ENCODE measurements at regions not wholly inside any gene's neighbourhood (a gene's known extent, or its start where the extent isn't known, plus 50 kb on each side); places are given as distances from the start of the nearest gene placed in this dataset.

- Mint-ChIP-seq H3K4me1 (ENCODE audit: insufficient read depth, unreplicated experiment) (peaks cover 6% of the 10 kb centered on the region), H3K27me3 (ENCODE audit: insufficient read depth, unreplicated experiment) (peaks cover 48% of the 10 kb centered on the region), H3K27ac (ENCODE audit: low read depth, unreplicated experiment) (no peak overlapping the region), H3K4me3 (ENCODE audit: unreplicated experiment) (no peak overlapping the region), H3K36me3 (ENCODE audit: insufficient read depth, unreplicated experiment) (peaks cover 5% of the 10 kb centered on the region), H3K9me3 (ENCODE audit: unreplicated experiment) (no peaks in the 10 kb centered on the region)
- intact Hi-C loops (cut with micrococcal nuclease), result no loop called here
- TF ChIP-seq CTCF (IDR thresholded peaks at IDR 0.05; ENCODE audit: unreplicated experiment), result no peak
- DNase-seq (ENCODE audit: unreplicated experiment), result peak; percentile 6
- ChIA-PET POLR2A (no interaction called here), CTCF (interaction anchor here (0.5 to 1.0 kb wide), 2 partner anchors 12 to 30 kb away, joined by 3 to 4 read pairs; no protein-coding TSS in a partner anchor)
- BruUV-seq (replicated peaks), result no TSS peak
Measured at GRCh38 chr22:26848244-26848920, 191.0 kb downstream of the MIAT start.

GRCh38 chr22:26849575-26849974, 192.2 kb downstream of the MIAT start:
- BruUV-seq (replicated peaks), result no TSS peak
- TF ChIP-seq CTCF (IDR thresholded peaks at IDR 0.05; ENCODE audit: unreplicated experiment), result no peak
- POLR2A ChIA-PET, result no interaction called here
- DNase-seq (ENCODE audit: unreplicated experiment), result no peak
- H3K27me3 Mint-ChIP-seq (ENCODE audit: insufficient read depth, unreplicated experiment), result peaks cover 50% of the 10 kb centered on the region
- CTCF ChIA-PET, result no interaction called here
- no peaks in the 10 kb centered on the region for H3K9me3 Mint-ChIP-seq (ENCODE audit: unreplicated experiment)
- H3K36me3 Mint-ChIP-seq (ENCODE audit: insufficient read depth, unreplicated experiment), result peaks cover 5% of the 10 kb centered on the region
- H3K4me1 Mint-ChIP-seq (ENCODE audit: insufficient read depth, unreplicated experiment), result peaks cover 6% of the 10 kb centered on the region
- intact Hi-C loops (cut with micrococcal nuclease), result no loop called here
- H3K4me3 Mint-ChIP-seq (ENCODE audit: unreplicated experiment), result no peak overlapping the region
- no peak overlapping the region for H3K27ac Mint-ChIP-seq (ENCODE audit: low read depth, unreplicated experiment)

GRCh38 chr22:26851125-26851524, 193.7 kb downstream of the MIAT start:
- intact Hi-C loops (cut with micrococcal nuclease), result no loop called here
- CTCF ChIA-PET, result no interaction called here
- H3K4me1 Mint-ChIP-seq (ENCODE audit: insufficient read depth, unreplicated experiment), result peaks cover 6% of the 10 kb centered on the region
- H3K27ac Mint-ChIP-seq (ENCODE audit: low read depth, unreplicated experiment), result no peak overlapping the region
- BruUV-seq (replicated peaks), result no TSS peak
- H3K9me3 Mint-ChIP-seq (ENCODE audit: unreplicated experiment), result no peaks in the 10 kb centered on the region
- TF ChIP-seq CTCF (IDR thresholded peaks at IDR 0.05; ENCODE audit: unreplicated experiment), result no peak
- no peak overlapping the region for H3K4me3 Mint-ChIP-seq (ENCODE audit: unreplicated experiment)
- H3K36me3 Mint-ChIP-seq (ENCODE audit: insufficient read depth, unreplicated experiment), result peaks cover 5% of the 10 kb centered on the region
- POLR2A ChIA-PET, result no interaction called here
- no peak for DNase-seq (ENCODE audit: unreplicated experiment)
- peaks cover 59% of the 10 kb centered on the region for H3K27me3 Mint-ChIP-seq (ENCODE audit: insufficient read depth, unreplicated experiment)

GRCh38 chr22:26852176-26852575, 194.8 kb downstream of the MIAT start:
- H3K27me3 Mint-ChIP-seq (ENCODE audit: insufficient read depth, unreplicated experiment), result peaks cover 69% of the 10 kb centered on the region
- H3K9me3 Mint-ChIP-seq (ENCODE audit: unreplicated experiment), result no peaks in the 10 kb centered on the region
- intact Hi-C loops (cut with micrococcal nuclease), result no loop called here
- no TSS peak for BruUV-seq (replicated peaks)
- no peak for TF ChIP-seq CTCF (IDR thresholded peaks at IDR 0.05; ENCODE audit: unreplicated experiment)
- H3K27ac Mint-ChIP-seq (ENCODE audit: low read depth, unreplicated experiment), result no peak overlapping the region
- H3K36me3 Mint-ChIP-seq (ENCODE audit: insufficient read depth, unreplicated experiment), result peaks cover 5% of the 10 kb centered on the region
- no peak overlapping the region for H3K4me3 Mint-ChIP-seq (ENCODE audit: unreplicated experiment)
- POLR2A ChIA-PET, result no interaction called here
- DNase-seq (ENCODE audit: unreplicated experiment), result peak; percentile 14
- H3K4me1 Mint-ChIP-seq (ENCODE audit: insufficient read depth, unreplicated experiment), result peaks cover 6% of the 10 kb centered on the region
- CTCF ChIA-PET, result interaction anchor here (0.5 to 1.0 kb wide), 3 partner anchors 30 to 1280 kb away, joined by 3 read pairs; no protein-coding TSS in a partner anchor
